Keratinocyte (primary cell): ENCODE measurements at regions not wholly inside any gene's neighbourhood (a gene's known extent, or its start where the extent isn't known, plus 50 kb on each side); places are given as distances from the start of the nearest gene placed in this dataset.

Experiments
- DNase-seq: peaks from one replicate; pipeline ENCODE4 v3.0.0-alpha.2; 2011; ENCODE audit warnings: low read depth, missing footprints, low spot score
- FAIRE-seq: peaks from 2 replicates; lab custom pipeline; 2011; peaks lifted over from hg19 to GRCh38; lab: Jason Lieb, UNC
- H2AFZ ChIP-seq: 2 replicates; pipeline ENCODE4 v1.6.0; 2012; ENCODE audit warnings: low read length, control low read depth, inconsistent platforms; ENCODE audit not compliant: control insufficient read depth
- H3K27ac ChIP-seq: 2 replicates; pipeline ENCODE4 v1.5.1; 2011; ENCODE audit warnings: low read length; ENCODE audit not compliant: control insufficient read depth, insufficient read depth
- H3K27me3 ChIP-seq: 3 replicates; pipeline ENCODE4 v1.6.0; 2011; ENCODE audit warnings: low read length; ENCODE audit not compliant: control insufficient read depth, insufficient read depth; ENCODE audit errors: extremely low read depth
- H3K36me3 ChIP-seq, 2 experiments: 2 replicates in 1 of 2; 3 replicates in 1 of 2; pipeline ENCODE4 v1.5.1; 2011; ENCODE audit warnings: low read length in 2 of 2, mild to moderate bottlenecking in 1 of 2; ENCODE audit not compliant: control insufficient read depth in 2 of 2, insufficient read depth in 2 of 2; ENCODE audit errors: extremely low read depth in 1 of 2
- H3K4me1 ChIP-seq: 3 replicates; pipeline ENCODE4 v1.5.1; 2011; ENCODE audit warnings: low read length; ENCODE audit not compliant: control insufficient read depth, insufficient read depth; ENCODE audit errors: extremely low read depth
- H3K4me2 ChIP-seq: 3 replicates; pipeline ENCODE4 v1.6.0; 2011; ENCODE audit warnings: low read depth, low read length; ENCODE audit not compliant: control insufficient read depth, insufficient read depth; ENCODE audit errors: extremely low read depth
- H3K4me3 ChIP-seq, 3 experiments: fragments of 200-600 bp in 1 of 3; sonication (generic) in 1 of 3; 2 replicates in 2 of 3; 3 replicates in 1 of 3; pipeline ENCODE4 v1.5.1; 2011 to 2016; ENCODE audit warnings: low read length in 3 of 3, mild to moderate bottlenecking in 3 of 3, control low read depth in 2 of 3, inconsistent platforms in 1 of 3, low read depth in 1 of 3, mixed read lengths in 1 of 3, mixed run types in 1 of 3, moderate library complexity in 1 of 3; ENCODE audit not compliant: control insufficient read depth in 2 of 3, insufficient read depth in 2 of 3; ENCODE audit errors: extremely low read depth in 1 of 3
- H3K79me2 ChIP-seq: 2 replicates; pipeline ENCODE4 v1.6.0; 2012; ENCODE audit warnings: low read length; ENCODE audit not compliant: control insufficient read depth, insufficient read depth
- H3K9ac ChIP-seq: 3 replicates; pipeline ENCODE4 v1.6.0; 2011; ENCODE audit warnings: low read length; ENCODE audit not compliant: control insufficient read depth, insufficient read depth; ENCODE audit errors: extremely low read depth
- H3K9me1 ChIP-seq: 3 replicates; pipeline ENCODE4 v1.6.0; 2011; ENCODE audit warnings: low read length; ENCODE audit not compliant: control insufficient read depth, insufficient read depth; ENCODE audit errors: extremely low read depth
- H3K9me3 ChIP-seq: 2 replicates; pipeline ENCODE4 v1.5.1; 2012; ENCODE audit warnings: low read depth, low read length; ENCODE audit not compliant: control insufficient read depth
- H4K20me1 ChIP-seq: 3 replicates; pipeline ENCODE4 v1.6.0; 2011; ENCODE audit warnings: low read length; ENCODE audit not compliant: control insufficient read depth, insufficient read depth; ENCODE audit errors: extremely low read depth
- EZH2 ChIP-seq: IDR thresholded peaks from one replicate; pipeline ENCODE4 v1.6.1; 2012; ENCODE audit warnings: inconsistent platforms, mild to moderate bottlenecking, low read length, moderate library complexity
- dilution Hi-C: fragments of 300-500 bp; cut with MboI; formaldehyde crosslinking; loops from one replicate; pipeline ENCODE4 v1.7.0; 2020; ENCODE audit warnings: low sequenced_read_pairs; ENCODE audit not compliant: extremely low pct_ligation_motif_present
- TF ChIP-seq, protein P1 (sequence below), 3 experiments: IDR thresholded peaks in 1 of 3; conservative IDR thresholded peaks in 1 of 3; optimal IDR thresholded peaks in 1 of 3; 2 replicates in 2 of 3; 3 replicates in 1 of 3; pipeline versions ENCODE3 to v1.5.1; 2011; ENCODE audit warnings: low read length in 3 of 3, mild to moderate bottlenecking in 3 of 3, moderate library complexity in 2 of 3, control low read depth in 1 of 3, inconsistent platforms in 1 of 3; ENCODE audit not compliant: insufficient read depth in 2 of 3; ENCODE audit errors: extremely low read depth in 1 of 3

DNA sequence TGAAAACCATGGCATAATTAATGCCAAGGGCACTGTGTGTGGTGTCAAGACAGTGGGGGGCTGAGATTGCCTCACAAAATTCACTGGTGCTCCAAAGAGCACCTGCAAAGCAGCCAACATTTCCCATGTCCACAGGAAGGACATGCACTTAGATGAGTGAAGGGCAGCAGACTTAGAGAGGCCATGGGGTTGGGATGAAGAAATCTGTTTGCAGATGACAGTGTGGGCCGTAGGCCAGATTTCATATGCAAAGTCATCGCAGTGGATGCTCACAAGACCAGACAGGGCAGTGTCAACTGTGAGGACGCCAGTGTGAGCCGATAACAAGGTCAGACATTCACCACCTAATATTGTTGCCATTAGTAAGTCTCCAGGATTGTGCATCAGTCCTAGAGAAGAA is 773.4 kb downstream of the EFNB2 start:
- Histone ChIP-seq H4K20me1 (no peaks in the 10 kb centered on the region), H2AFZ (no peak overlapping the region), H3K9me3 (no peaks in the 10 kb centered on the region), H3K79me2 (no peaks in the 10 kb centered on the region), H3K4me1 (no peaks in the 10 kb centered on the region), H3K36me3 (no peaks in the 10 kb centered on the region), H3K4me3 (no peak overlapping the region), H3K27ac (no peak overlapping the region), H3K9ac (no peak overlapping the region), H3K27me3 (no peaks in the 10 kb centered on the region), H3K4me2 (no peak overlapping the region), H3K9me1 (no peaks in the 10 kb centered on the region)
- FAIRE-seq (no peak), DNase-seq (no peak)
- dilution Hi-C loops, result no loop called here
- TF ChIP-seq, protein P1, sequence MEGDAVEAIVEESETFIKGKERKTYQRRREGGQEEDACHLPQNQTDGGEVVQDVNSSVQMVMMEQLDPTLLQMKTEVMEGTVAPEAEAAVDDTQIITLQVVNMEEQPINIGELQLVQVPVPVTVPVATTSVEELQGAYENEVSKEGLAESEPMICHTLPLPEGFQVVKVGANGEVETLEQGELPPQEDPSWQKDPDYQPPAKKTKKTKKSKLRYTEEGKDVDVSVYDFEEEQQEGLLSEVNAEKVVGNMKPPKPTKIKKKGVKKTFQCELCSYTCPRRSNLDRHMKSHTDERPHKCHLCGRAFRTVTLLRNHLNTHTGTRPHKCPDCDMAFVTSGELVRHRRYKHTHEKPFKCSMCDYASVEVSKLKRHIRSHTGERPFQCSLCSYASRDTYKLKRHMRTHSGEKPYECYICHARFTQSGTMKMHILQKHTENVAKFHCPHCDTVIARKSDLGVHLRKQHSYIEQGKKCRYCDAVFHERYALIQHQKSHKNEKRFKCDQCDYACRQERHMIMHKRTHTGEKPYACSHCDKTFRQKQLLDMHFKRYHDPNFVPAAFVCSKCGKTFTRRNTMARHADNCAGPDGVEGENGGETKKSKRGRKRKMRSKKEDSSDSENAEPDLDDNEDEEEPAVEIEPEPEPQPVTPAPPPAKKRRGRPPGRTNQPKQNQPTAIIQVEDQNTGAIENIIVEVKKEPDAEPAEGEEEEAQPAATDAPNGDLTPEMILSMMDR (optimal IDR thresholded peaks at IDR 0.05 in 1 of 3, IDR thresholded peaks at IDR 0.05 in 1 of 3, conservative IDR thresholded peaks at IDR 0.05 in 1 of 3; ENCODE audit: extremely low read depth in 1 of 3, insufficient read depth in 2 of 3, low read length in 3 of 3), result no peak
- TF ChIP-seq EZH2, result no peak

DNA sequence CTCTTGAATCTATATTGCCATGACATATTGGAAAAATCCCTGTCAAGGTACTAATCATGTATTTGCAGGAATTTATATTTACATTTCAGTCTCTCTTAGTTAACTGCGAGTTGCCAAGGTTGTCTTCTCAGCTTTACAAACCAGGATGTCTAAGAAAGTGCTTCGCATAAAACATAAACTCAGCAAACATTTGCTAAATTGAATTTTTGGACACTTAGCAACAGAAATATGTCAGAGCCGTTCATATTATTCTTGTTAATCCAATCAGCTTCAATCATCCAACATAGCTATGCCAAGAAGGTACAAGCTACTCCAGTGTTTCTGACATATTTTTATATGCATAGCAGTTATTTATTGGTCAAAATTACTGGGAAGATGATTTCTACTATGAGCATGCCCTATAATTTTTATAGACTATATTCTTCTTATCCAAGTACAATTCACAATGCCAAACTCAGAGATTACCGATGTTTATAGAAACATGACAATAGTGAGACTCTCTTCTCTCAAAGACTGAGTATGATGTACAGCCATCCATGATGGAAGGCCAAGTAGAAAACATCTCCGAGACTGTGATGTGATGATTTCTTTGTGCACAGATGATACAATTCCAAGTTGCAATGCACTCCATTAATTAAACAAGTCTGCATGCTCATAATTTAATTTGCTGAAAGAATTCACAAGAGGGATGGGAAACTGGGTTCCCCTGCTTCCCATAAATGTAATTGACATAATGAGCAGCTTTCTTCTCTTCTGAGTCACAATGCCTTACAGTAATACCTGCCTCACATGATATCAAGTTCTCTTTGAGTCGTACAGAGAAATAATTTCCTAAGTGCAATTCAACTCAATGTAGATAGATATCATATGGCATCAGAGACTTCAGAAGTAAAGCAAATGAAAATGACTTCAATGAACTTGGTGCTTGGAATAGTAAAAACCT is 776.3 kb downstream of the EFNB2 start:
- Histone ChIP-seq H2AFZ (no peak overlapping the region), H3K9ac (no peak overlapping the region), H3K4me2 (no peak overlapping the region), H3K9me3 (no peaks in the 10 kb centered on the region), H3K9me1 (no peaks in the 10 kb centered on the region), H3K79me2 (no peaks in the 10 kb centered on the region), H3K4me3 (no peak overlapping the region), H3K27ac (no peak overlapping the region), H4K20me1 (no peaks in the 10 kb centered on the region), H3K27me3 (no peaks in the 10 kb centered on the region), H3K36me3 (no peaks in the 10 kb centered on the region), H3K4me1 (no peaks in the 10 kb centered on the region)
- peak; percentile 20 for FAIRE-seq
- dilution Hi-C loops, result no loop called here
- no peak for DNase-seq
- TF ChIP-seq, protein P1 (optimal IDR thresholded peaks at IDR 0.05 in 1 of 3, IDR thresholded peaks at IDR 0.05 in 1 of 3, conservative IDR thresholded peaks at IDR 0.05 in 1 of 3; ENCODE audit: extremely low read depth in 1 of 3, insufficient read depth in 2 of 3, low read length in 3 of 3), result no peak
- TF ChIP-seq EZH2, result no peak
